ENCODE measurements at regions not wholly inside any gene's neighbourhood (a gene's known extent, or its start where the extent isn't known, plus 50 kb on each side); places are given as distances from the start of the nearest gene placed in this dataset.

DNA sequence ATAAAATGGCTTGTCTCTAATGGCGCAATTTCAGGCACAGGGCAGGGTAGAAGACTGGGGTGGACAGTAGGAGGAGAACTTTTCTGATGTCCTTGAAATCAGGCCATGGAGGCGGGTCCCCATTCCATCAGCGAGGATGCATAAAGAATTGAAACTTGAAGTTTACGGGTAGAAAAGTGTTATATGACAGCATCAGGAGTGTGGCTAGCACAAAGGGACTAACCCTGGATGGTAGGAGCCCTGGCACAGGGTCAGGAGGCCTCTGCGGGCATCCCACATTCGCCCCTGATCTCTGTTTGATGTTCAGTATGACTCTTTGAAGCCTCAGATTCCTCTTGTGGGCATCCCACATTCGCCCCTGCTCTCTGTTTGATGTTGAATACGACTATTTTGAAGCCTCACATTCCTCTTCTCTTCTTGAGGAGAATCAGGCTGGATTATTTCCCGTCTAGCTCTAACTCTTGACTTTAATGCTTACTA is 94.8 kb upstream of the ADRA1B start:
- no peak for DNase-seq

DNA sequence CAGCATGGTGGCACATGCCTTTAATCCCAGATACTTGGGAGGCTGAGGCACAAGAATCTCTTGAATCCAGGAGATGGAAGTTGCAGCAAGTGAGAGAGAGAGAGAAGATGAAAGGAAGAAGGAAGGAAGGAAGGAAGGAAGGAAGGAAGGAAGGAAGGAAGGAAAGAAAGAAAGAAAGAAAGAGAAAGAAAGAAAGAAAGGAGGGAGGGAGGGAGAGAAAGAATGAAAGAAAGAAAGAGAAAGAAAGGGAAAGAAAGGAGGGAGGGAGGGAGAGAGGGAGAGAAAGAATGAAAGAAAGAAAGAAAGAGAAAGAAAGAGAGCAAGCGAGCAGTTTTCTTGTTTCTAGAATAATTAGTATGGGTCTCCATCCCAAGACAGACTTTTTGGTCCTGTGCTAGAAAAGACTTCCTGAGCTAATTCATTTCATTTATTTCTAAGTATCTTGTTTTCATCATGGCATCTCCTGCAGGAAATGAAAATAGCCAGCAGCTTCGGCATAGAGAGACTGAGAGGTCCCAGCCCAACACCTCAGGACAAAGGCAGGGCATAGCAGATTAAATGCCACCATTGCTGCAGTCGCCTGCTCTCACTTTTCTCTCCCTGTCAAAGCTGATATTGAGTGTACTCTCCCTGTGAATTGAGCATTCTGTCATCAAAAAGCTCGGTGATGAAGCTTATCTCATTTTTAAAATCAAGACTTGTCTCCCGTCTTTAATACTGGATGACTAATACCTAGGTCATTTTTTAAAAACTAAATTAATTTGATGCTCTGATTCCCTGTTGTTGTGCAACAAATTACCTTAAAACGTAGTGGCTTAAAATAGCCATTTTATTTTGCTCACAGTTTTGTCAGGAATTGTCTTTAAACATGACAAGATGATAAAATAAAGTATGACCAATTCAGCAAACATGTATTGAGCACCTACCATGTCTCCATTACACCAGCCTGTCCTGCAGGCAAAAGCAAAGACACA is 91.8 kb upstream of the ADRA1B start:
- DNase-seq, result no peak

DNA sequence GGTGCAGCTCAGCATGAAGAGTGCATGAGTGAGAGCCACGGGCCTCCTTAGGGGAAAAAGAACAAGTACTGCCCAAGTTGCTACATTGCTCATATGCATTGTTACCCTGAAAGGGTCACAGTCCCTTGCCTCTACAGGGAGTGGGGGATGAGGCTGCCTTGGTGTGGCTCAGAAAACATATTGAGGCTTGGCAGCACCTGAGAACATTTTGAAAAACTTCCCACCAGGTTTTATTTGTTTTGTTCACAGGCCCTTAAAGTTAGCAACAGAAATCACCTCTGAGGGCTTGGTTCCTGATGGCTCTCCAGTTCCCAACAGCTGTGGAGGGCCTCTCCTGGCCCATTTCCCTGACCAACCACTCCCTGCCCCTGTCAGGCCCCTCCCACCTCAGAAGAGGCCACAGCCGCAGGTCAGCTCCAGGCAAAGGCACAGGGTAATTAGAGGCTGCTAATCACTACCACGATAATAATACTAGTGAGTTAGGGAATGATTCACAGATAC is 90.7 kb upstream of the ADRA1B start:
- no peak for DNase-seq

DNA sequence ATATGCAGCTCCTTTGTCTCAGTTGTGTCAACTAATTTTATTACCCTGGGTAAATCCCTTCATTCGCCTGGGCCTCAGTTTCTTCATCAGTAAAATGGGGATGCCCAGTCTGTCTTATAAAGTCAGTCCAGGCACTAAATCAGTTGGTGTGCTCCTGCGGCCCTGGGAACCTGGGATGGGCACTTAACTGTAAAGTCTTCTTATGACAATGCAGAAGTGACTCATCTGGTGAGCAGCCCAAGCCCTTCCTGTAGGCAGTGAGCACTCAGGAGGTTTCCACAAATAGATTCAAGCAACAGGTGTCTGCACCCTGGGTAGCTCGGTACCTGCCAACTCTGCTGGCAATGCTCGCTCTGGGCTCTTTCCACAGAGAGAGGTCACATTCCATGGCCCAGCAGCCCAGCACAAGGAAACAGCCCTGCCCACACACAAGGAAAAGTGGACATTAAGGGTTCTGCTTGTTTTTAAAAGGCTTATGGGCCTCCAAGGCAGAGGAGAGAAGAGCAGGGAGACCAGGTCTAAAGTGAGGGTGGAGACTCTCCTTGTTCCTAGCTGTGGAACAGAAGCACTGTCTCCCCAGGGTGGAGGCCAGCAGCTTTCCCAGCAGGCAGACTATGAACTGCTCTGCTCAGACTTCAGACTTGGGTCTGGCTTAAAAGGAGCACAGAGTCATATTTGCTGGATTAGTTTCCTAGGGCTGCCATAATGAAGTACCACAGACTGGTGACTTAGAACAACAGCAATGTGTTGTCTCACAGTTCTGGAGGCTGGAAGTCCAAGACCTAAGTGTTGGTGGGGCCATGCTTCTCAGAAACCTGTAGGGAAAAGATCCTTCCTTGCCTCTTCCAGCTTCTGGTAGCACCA is 89.7 kb upstream of the ADRA1B start:
- DNase-seq, result no peak

DNA sequence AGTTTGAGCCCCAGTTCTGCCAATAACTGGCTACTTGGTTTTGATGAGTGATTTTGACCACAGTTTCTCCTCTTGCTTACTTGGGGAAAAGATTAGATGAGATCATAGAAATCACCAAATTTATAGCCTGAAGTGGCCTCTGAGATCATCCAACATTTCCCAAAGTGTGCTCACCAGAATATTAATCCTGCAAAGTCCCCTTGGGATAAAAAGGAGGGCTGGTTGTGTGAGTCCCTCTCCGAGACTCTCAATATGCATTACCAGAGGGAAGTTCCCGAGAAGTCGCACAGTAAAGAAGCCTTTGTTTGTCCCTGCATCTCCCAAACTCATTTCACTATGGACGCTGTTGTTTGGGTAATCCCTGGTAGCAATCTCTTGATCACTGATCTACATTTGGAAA is 88.4 kb upstream of the ADRA1B start:
- no peak for DNase-seq

DNA sequence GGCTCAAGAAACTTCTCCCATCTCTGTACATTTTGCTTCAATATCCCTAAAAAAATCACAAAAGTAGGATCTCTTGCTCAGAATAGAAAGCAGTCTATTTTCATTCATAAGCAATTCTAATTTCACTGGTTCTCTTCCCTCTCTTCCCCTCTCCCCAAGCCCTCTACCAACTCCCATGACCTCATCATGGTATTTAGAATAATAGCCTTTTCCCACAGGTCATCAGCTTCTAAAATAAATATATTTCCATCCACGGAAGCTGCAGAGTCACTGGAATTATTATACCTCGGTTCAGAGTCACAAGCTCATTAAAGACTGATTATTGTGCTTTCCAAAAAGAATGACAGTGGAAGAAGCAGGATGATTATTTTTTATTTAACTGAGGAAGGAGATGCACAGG is 84.2 kb upstream of the ADRA1B start:
- no peak for DNase-seq

DNA sequence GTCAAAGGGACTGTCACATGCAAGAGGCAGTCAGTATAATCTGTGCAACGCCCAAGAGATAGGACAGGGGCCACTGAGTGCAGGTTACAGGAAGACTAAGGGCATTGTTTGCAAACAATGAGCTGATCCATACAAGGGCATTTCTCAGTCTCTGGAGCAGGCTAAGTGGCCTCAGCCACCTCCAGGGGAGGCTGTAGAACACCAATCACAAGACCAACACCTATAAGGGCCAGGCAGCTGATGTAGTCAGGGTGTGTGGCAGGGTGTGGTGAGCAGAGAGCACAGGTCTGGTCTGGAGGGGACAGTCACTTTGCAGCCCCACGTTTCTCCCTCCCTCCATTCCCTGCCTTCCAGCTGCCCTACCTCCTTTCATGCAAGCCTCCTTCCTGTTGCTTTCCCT is 83.2 kb upstream of the ADRA1B start:
- no peak for DNase-seq

DNA sequence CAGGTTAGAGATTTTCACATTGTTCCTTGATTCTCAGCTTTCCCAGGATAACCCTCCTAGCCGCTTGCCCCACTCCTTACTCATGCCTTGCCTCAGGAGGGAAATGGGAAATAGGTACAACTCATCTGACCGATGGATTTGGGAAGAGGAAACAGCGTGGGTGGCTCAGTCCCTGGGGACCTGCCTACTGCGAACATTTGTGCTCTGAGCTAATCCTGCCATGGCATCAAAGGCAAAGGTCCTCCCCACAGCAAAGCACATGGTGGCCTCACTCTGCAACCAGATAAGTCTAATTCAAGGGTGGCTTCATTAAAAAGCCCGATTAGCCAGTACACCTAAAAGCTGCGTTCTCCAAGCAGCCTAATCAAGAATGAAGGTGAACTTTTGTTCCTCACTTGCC is 82.4 kb upstream of the ADRA1B start:
- no peak for DNase-seq

DNA sequence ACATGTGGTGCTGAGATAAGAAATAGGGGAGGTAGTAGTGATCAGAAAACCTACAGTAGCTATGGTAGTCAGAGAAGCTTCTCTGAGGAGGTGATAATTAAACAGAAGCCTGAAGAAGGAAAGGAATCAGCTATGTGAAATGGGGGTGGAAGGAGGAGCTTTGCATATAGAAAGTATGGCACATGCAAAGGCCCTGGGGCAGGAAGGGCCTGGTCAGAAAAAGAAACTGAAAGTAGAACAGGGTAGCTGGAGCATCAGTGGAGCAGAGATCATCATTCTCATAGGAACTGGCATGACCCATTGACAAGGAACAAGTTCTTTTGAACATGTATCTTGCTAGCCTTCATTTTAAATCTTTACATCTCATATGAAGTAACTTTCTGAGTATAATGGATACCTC is 80.7 kb upstream of the ADRA1B start:
- DNase-seq, result no peak

DNA sequence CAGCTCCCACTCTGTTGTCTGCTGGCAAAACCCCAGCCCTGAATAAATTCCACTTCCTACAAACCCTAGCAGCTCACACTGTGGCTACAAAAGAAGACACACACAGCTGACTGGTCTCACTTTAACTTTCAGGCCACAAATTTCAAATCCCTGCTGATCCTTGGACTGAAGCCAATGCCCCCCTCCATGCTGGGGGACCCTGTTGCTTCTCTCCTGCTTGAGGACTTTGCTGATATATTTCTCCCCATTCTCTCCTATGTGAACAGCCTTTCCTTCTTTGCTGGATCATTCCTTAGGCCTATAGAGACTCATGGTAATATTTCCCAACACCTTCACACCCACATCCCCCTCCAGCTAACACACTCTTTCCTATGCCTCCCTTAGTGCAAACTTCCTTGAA is 79.6 kb upstream of the ADRA1B start:
- no peak for DNase-seq

DNA sequence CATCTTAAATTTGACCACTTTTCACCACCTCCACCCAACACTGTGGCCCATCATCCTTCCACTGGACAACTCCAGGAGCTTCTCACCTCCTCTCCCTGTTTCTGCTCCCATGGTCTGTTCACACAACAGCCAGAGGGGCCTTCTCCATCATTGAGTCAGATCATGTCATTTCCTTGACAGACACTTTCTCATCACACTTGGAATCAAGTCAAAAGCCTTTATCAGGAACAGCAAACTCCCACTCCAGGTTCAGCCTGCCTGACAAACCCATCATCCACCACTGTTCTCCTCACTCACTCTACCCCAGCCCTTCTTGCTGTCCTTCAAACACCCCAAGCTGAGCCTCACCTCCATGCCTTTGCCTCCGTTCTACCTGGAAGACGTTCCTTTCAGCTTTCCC is 78.4 kb upstream of the ADRA1B start:
- no peak for DNase-seq

DNA sequence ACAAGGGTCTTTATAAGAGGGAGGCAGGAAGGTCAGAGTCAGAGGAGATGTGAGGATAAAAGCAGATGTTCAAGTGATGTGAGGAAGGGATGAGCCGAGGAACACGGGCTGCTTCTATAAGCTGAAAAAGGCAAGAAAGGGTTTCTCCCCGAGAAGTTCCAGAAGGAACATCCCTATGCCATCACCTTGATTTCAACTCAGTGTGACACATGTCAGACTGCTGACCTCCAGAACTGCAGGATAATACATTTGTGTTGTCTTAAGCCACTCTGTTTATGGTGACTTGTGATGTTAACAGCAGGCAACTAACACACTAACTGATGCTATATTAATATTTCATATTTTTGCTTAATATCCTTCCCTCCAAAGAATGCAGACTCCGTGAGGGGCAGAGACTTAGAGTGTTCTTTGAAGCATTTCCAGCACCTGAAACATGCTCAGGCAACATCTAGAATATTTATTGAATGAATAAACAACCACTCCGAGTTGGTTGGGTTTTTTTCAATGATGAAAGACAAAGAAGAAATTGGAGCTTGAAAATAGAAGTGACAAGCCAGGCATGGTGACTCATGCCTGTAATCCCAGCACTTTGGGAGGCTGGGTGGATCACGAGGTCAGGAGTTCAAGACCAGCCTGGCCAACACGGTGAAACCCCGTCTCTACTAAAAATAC is 77.6 kb upstream of the ADRA1B start:
- no peak for DNase-seq

DNA sequence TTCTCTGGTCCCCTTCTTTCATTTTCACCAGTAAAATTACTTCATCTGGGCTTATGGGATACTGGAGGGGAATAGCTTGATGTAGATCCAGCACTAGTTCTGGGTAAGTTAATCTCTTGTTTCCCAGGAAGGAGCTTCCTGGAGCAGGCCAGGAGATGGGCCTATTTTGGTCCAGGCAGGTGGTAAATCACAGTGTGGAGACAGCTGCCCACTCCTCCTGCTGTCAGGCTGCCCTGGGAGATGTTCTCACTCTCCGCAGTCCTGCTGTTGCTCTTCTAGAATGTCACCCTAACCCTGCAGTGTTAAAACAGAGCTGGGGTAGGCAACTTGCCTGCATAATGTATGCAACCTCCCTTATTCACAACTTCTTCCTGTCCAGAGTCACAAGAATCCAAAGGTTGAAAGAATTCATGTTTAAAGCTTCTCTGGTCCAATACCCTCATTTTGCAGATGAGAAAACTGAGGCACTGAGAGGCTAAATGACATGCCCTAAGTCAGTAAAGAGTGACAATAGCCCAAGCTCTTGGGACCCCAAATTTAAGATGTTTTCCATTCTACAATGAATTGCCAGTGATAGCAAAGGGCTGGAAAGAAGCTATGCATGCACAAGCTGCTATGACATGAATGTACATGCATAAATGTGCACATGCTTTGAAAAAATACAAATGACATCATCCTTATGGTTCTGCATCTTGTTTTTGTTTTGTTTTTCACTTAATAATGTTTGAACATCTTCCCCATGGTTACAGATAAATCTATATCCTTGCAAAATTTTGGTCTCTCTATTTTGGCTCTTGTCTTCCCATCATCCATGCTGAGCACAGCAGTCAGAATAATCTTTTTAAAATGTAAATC is 71.8 kb upstream of the ADRA1B start:
- no peak for DNase-seq

DNA sequence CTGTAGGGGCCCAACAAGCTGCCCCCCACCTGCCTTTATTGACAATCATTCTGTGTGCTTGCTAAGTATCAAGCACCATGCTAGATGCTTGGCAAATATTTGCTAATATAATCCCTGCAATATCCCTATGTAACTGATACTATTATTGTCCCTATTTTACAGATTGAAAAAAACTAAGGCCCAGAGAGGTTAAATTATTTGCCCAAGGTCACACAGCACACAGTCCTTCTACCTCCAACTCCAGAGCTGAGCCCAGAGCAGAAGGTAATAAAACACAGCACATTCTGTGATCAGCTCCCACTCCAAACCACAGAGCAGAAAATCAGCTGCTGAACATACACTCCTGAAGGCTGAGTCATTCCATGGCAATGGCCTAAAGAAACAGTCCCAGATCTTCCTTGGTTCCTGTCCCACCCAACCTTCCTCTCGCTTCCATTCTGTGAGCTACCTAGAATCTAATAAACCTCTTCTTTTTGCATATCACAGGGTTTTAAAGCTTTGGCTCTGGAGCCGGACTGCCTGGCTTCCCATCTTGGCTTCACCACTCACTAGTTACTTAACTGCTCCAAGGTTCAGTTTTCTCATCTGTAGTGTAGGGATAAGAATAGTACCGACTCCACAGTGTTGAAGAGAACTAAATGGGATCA is 66.7 kb upstream of the ADRA1B start:
- no peak for DNase-seq

DNA sequence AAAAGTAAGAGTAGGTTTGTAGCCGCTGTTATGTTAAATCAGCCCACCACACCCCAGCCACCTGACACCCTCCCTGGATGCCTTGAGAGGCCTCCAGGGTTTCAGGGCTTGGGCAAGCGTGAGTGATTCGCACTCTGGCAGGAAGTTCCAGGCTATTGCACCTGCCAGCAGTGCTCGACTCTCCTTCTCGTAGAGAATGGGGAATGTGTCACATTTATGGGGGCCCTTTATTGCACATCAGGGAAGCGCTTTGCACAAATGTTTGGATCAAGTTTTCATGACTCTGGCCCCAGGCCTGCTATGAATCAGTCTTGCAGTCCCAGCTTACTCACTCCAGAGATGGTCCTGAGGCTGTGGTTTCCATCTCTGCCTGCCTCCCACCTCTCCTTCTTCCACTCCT is 66.1 kb upstream of the ADRA1B start:
- DNase-seq, result no peak

DNA sequence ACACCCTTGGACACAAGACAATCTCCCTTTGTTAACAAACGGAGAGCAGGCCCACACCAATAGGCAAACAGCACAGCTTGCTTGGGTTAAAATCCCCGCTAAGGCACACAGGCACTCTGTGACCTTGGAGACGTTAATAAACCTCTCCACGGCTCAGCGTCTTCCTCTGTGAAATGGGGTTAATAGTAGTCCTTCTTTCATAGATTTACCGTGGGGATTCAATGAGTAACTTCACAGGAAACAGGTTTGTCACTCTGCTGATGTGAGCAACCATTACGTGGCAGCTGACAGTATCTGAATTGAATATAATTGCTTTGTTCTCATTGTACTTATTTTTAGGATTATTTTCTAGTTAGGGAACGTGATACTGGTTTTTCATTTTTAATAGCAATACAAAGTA is 65.2 kb upstream of the ADRA1B start:
- DNase-seq, result no peak

DNA sequence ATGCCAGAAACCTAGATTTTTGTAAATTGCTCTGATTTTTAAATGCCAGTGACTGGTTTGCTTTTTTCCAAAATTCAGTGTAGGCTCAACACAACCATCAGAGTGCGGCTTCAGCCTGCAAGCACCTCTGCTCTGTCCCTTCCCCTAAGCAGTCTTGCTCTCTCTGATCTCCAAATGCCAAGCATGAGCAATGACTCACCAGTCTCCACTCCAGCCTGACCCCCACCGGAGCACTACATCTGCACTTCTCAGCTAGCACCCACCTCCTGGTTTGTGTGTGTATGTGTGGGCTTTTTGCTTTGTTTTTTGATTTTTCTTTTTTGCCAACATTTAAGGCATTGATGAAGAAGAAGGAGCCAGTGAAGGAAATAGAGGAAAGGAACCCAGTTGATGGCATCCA is 61.4 kb upstream of the ADRA1B start:
- DNase-seq, result no peak

DNA sequence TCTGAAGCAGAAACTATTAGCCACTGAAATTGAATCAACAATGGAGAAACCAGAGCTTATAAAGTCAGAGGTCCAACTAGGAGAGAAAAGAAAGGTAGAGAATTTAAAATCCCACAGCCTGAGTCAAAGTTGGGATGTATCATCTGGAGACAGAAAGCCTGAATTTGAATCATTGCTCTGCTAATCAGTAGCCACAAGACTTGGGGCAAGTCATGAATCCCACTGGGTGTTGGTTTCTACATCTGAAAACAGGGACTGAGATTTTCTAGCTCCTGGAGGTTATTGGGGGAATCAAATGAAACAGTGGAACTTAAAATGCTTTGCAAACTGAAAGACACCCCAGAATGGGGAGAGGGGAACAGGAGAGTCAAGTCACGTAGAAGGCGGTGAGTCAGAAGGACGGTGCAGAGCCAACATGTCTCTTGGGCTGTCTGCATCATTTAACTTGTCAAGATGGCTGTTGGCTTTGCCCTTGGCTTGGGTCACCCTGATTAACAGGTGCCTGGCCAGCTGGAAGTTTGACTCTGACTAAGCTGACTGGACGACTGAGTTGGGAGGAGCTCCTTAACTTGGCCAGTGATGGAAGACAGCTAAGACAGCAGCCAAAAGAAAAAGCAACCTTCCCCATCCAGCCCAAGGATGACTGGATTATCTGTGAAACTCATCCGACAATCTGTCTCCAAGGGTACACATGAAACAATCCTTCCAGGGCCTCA is 60.6 kb upstream of the ADRA1B start:
- no peak for DNase-seq

DNA sequence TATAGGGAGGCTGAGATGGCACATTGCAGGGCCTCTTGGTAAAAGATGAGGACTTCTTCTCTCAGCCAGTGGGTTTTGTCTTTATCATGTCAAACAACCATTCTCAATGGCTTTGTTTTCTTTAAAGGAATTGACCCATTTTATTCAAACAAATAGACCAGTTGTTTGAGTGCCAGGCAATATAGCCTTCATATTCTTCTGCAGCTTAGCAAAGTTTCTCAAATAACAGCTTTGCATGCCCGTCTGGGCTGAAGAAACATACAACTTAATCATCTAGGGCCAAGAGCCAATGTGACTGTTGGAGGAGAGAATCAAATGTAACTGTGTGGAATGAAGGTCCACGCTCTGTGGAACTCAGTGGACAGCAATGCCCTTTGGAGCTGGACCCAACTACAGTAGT is 57.4 kb upstream of the ADRA1B start:
- DNase-seq, result no peak

DNA sequence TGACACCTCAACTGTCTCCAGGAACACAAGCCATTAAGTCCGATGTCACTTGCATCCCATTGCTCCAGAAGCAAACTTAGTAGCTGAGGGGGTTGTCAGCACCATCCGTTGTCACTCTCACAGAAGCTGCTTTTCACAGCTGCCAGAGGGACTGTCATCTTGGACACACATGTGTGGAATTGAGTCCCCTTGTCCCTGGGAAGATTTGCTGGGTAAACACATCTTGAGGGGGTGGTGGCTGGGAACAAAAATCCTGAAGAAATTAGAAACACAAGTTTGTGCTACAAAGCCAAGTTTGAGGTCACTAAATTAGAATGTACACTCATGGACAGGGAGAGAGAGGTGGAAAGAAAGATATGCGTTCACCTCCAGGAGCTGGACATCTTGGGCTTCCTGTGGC is 55.2 kb upstream of the ADRA1B start:
- DNase-seq, result no peak

Measured in right kidney (tissue), 1 donor.